Esophagus squamous epithelium (tissue), 5 donors: ENCODE measurements at regions not wholly inside any gene's neighbourhood (a gene's known extent, or its start where the extent isn't known, plus 50 kb on each side); places are given as distances from the start of the nearest gene placed in this dataset.

ENCODE experiments used
- DNase-seq: peaks from one replicate; lab custom pipeline; 2025; lab: John Stamatoyannopoulos, UW
- H3K27ac ChIP-seq, 4 donors: fragments of 200-600 bp; sonication (generic); one replicate each; pipeline ENCODE4 v1.5.1; 2016 to 2019; ENCODE audit warnings: mild to moderate bottlenecking in 1 of 4
- H3K27me3 ChIP-seq, 4 donors: fragments of 200-600 bp; sonication (generic); 1 replicate in 3 of 4; 2 replicates in 1 of 4; pipeline versions ENCODE4 v1.5.1 to v1.6.0; 2017 to 2021; ENCODE audit warnings: antibody characterized with exemption in 1 of 4
- H3K36me3 ChIP-seq, 3 donors: fragments of 200-600 bp; sonication (generic); one replicate each; pipeline ENCODE4 v1.5.1; 2016 to 2019
- H3K4me1 ChIP-seq, 3 donors: fragments of 200-600 bp; sonication (generic); one replicate each; pipeline ENCODE4 v1.5.1; 2017 to 2019
- H3K4me3 ChIP-seq, 4 donors: fragments of 200-600 bp; sonication (generic); 1 replicate in 3 of 4; 2 replicates in 1 of 4; pipeline ENCODE4 v1.5.1; 2016 to 2019; ENCODE audit warnings: mild to moderate bottlenecking in 2 of 4, moderate library complexity in 1 of 4
- H3K9me3 ChIP-seq, 3 donors: fragments of 200-600 bp; sonication (generic); one replicate each; pipeline ENCODE4 v1.5.1; 2016 to 2019
- CTCF ChIP-seq, 6 experiments: fragments of 450-650 bp in 4 of 6; fragments of 200-600 bp in 2 of 6; sonication (generic) in 2 of 6; IDR thresholded peaks; one replicate each; pipeline ENCODE4 v1.5.1; 2016 to 2019; ENCODE audit warnings: antibody characterized with exemption in 6 of 6, mild to moderate bottlenecking in 4 of 6, moderate library complexity in 4 of 6
- POLR2A ChIP-seq, 4 donors: fragments of 450-650 bp; IDR thresholded peaks; one replicate each; pipeline ENCODE4 v1.6.1; 2017; ENCODE audit warnings: antibody characterized with exemption in 4 of 4, mild to moderate bottlenecking in 4 of 4, moderate library complexity in 3 of 4
- WGBS, 2 donors: methylation state at CpG; one replicate each; pipeline ENCODE4 v1.1.5; 2018; 5-methylcytosine and 5-hydroxymethylcytosine counted together
- intact Hi-C: fragments of 100-400 bp; cut with DNase I; formaldehyde crosslinking; loops from one replicate; pipeline ENCODE4 v1.15.0; 2022
- donor health status: DM: yes; HTN: yes; CAD: no.

- WGBS, 2 donors: 51 to 60% methylated on average over 4 of the region's 4 CpGs
- intact Hi-C loops: no loop called here
Measured at GRCh38 chr2:13596233-13596632, 879.5 kb downstream of the TRIB2 start.

GRCh38 chr2:13597176-13597575 lies 880.4 kb downstream of the TRIB2 start:
- Histone ChIP-seq H3K36me3 (no peaks in the 10 kb centered on the region), H3K4me3 (no peak overlapping the region), H3K27ac (no peak overlapping the region), H3K27me3 (no peaks in the 10 kb centered on the region), H3K9me3 (no peaks in the 10 kb centered on the region), H3K4me1 (no peaks in the 10 kb centered on the region)
- 57 to 69% methylated on average over 2 of the region's 2 CpGs for WGBS, 2 donors
- intact Hi-C loops: no loop called here
- DNase-seq: no peak
- TF ChIP-seq POLR2A (IDR thresholded peaks at IDR 0.05) (no peak), CTCF (IDR thresholded peaks at IDR 0.05) (no peak)

More at GRCh38 chr2:13596233-13596632, 879.5 kb downstream of the TRIB2 start:
- no peaks in the 10 kb centered on the region for H3K9me3 ChIP-seq
- TF ChIP-seq CTCF (IDR thresholded peaks at IDR 0.05): no peak
- no peaks in the 10 kb centered on the region for H3K36me3 ChIP-seq
- H3K4me3 ChIP-seq: no peak overlapping the region
- no peaks in the 10 kb centered on the region for H3K27me3 ChIP-seq
- H3K4me1 ChIP-seq: no peaks in the 10 kb centered on the region
- H3K27ac ChIP-seq: no peak overlapping the region
- no peak for DNase-seq

- TF ChIP-seq POLR2A (IDR thresholded peaks at IDR 0.05) (no peak), CTCF (IDR thresholded peaks at IDR 0.05) (no peak)
- DNase-seq: no peak
- WGBS, 2 donors: 73 to 80% methylated on average over 2 of the region's 2 CpGs
- intact Hi-C loops: no loop called here
- Histone ChIP-seq H3K27ac (no peak overlapping the region), H3K4me3 (no peak overlapping the region), H3K4me1 (no peaks in the 10 kb centered on the region), H3K36me3 (no peaks in the 10 kb centered on the region), H3K27me3 (no peaks in the 10 kb centered on the region), H3K9me3 (no peaks in the 10 kb centered on the region)
Measured at GRCh38 chr2:13601506-13601905, 884.8 kb downstream of the TRIB2 start.

- Histone ChIP-seq H3K27me3 (no peaks in the 10 kb centered on the region), H3K9me3 (no peaks in the 10 kb centered on the region), H3K36me3 (no peaks in the 10 kb centered on the region), H3K4me1 (no peaks in the 10 kb centered on the region), H3K4me3 (no peak overlapping the region), H3K27ac (no peak overlapping the region)
- DNase-seq: no peak
- intact Hi-C loops: no loop called here
- TF ChIP-seq CTCF (IDR thresholded peaks at IDR 0.05) (no peak), POLR2A (IDR thresholded peaks at IDR 0.05) (no peak)
- 69 to 79% methylated on average over 7 to 9 of the region's 9 CpGs for WGBS, 2 donors
Measured at GRCh38 chr2:13604951-13605661, 888.4 kb downstream of the TRIB2 start.

- WGBS, 2 donors: 29 to 48% methylated on average over 2 of the region's 2 CpGs
Measured at GRCh38 chr2:13607139-13607538, 890.4 kb downstream of the TRIB2 start.

More at GRCh38 chr2:13607139-13607538, 890.4 kb downstream of the TRIB2 start:
- Histone ChIP-seq H3K27ac (no peak overlapping the region), H3K4me3 (no peak overlapping the region), H3K9me3 (no peaks in the 10 kb centered on the region), H3K27me3 (no peaks in the 10 kb centered on the region), H3K4me1 (no peaks in the 10 kb centered on the region), H3K36me3 (no peaks in the 10 kb centered on the region)
- TF ChIP-seq POLR2A (IDR thresholded peaks at IDR 0.05) (no peak), CTCF (IDR thresholded peaks at IDR 0.05) (no peak)
- DNase-seq: no peak
- intact Hi-C loops: no loop called here
